GM23248 (cell line): ENCODE measurements at regions not wholly inside any gene's neighbourhood (a gene's known extent, or its start where the extent isn't known, plus 50 kb on each side); places are given as distances from the start of the nearest gene placed in this dataset.

ENCODE experiments used
- DNase-seq: peaks from one replicate; pipeline ENCODE4 v3.0.0-alpha.2; 2015
- H2AFZ ChIP-seq: fragments of 200-600 bp; sonication (generic); 2 replicates; pipeline ENCODE4 v1.6.1; 2016; ENCODE audit warnings: antibody characterized with exemption
- H3F3A ChIP-seq: fragments of 200-600 bp; sonication (generic); 2 replicates; pipeline ENCODE4 v1.6.1; 2016; ENCODE audit warnings: mild to moderate bottlenecking, antibody characterized with exemption, mixed run types; ENCODE audit not compliant: insufficient read depth
- H3K27ac ChIP-seq: fragments of 200-600 bp; sonication (generic); 2 replicates; pipeline ENCODE4 v1.5.1; 2016; ENCODE audit warnings: mild to moderate bottlenecking
- H3K27me3 ChIP-seq: fragments of 200-600 bp; sonication (generic); replicated peaks from 2 replicates; pipeline ENCODE4 v1.6.1; 2016; ENCODE audit warnings: mild to moderate bottlenecking; ENCODE audit not compliant: insufficient read depth
- H3K36me3 ChIP-seq: fragments of 200-600 bp; sonication (generic); 2 replicates; pipeline ENCODE4 v1.6.1; 2016; ENCODE audit warnings: low read depth, mild to moderate bottlenecking
- H3K4me1 ChIP-seq: fragments of 200-600 bp; sonication (generic); 2 replicates; pipeline ENCODE4 v1.6.1; 2016; ENCODE audit warnings: mild to moderate bottlenecking; ENCODE audit not compliant: insufficient read depth
- H3K4me2 ChIP-seq: fragments of 200-600 bp; sonication (generic); one replicate; pipeline ENCODE4 v1.6.1; 2016; ENCODE audit warnings: mild to moderate bottlenecking; ENCODE audit not compliant: unreplicated experiment
- H3K4me3 ChIP-seq: fragments of 200-600 bp; sonication (generic); 2 replicates; pipeline ENCODE4 v1.5.1; 2016; ENCODE audit warnings: mild to moderate bottlenecking
- H3K79me2 ChIP-seq: fragments of 200-600 bp; sonication (generic); 2 replicates; pipeline ENCODE4 v1.6.1; 2016; ENCODE audit warnings: mild to moderate bottlenecking; ENCODE audit not compliant: insufficient read depth
- H3K9ac ChIP-seq: fragments of 200-600 bp; sonication (generic); 2 replicates; pipeline ENCODE4 v1.6.1; 2016; ENCODE audit warnings: mild to moderate bottlenecking
- H3K9me2 ChIP-seq: fragments of 200-600 bp; sonication (generic); 2 replicates; pipeline ENCODE4 v1.6.1; 2016; ENCODE audit warnings: mixed run types, mild to moderate bottlenecking, moderate library complexity; ENCODE audit not compliant: insufficient read depth
- H3K9me3 ChIP-seq: fragments of 200-600 bp; sonication (generic); one replicate; pipeline ENCODE4 v1.6.1; 2017; ENCODE audit warnings: low read depth
- H4K20me1 ChIP-seq: fragments of 200-600 bp; sonication (generic); 2 replicates; pipeline ENCODE4 v1.6.0; 2016; ENCODE audit not compliant: insufficient read depth
- EZH2 ChIP-seq: fragments of 200-600 bp; sonication (generic); IDR thresholded peaks from 2 replicates; pipeline ENCODE4 v1.6.1; 2018; ENCODE audit warnings: antibody characterized with exemption, mild to moderate bottlenecking; ENCODE audit not compliant: insufficient read depth, poor library complexity, severe bottlenecking
- EZH2phosphoT487 ChIP-seq: fragments of 200-600 bp; sonication (generic); IDR thresholded peaks from 2 replicates; pipeline ENCODE4 v1.6.1; 2018; ENCODE audit warnings: antibody characterized with exemption, moderate library complexity, mild to moderate bottlenecking, low read depth; ENCODE audit not compliant: insufficient read depth
- WGBS, 2 experiments: methylation state at CpG; one replicate each; pipeline ENCODE4 v1.1.6; 2015 to 2017; ENCODE audit warnings: low lambda C conversion rate in 2 of 2, low coverage in 1 of 2; ENCODE audit errors: missing lambda C conversion rate in 2 of 2; 5-methylcytosine and 5-hydroxymethylcytosine counted together
- in situ Hi-C: fragments of 300-500 bp; cut with MboI; formaldehyde crosslinking; loops from 2 replicates; pipeline ENCODE4 v1.15.0; 2020

GRCh38 chr10:78313048-78313381 is 279.4 kb downstream of the RPS24 start:
- no peak overlapping the region for H3K4me2 ChIP-seq
- H3K36me3 ChIP-seq = no peaks in the 10 kb centered on the region
- in situ Hi-C loops = no loop called here
- no peaks in the 10 kb centered on the region for H3K9me2 ChIP-seq
- H3K79me2 ChIP-seq = no peaks in the 10 kb centered on the region
- H3K9me3 ChIP-seq = no peaks in the 10 kb centered on the region
- WGBS, 2 experiments = 95 to 97% methylated on average over 3 of the region's 3 CpGs
- no peak for DNase-seq
- TF ChIP-seq EZH2 (no peak), EZH2phosphoT487 (no peak)
- H3K4me1 ChIP-seq = peaks cover 15% of the 10 kb centered on the region
- no peaks in the 10 kb centered on the region for H3K27me3 ChIP-seq
- no peaks in the 10 kb centered on the region for H4K20me1 ChIP-seq
- H3K27ac ChIP-seq = no peak overlapping the region
- peaks cover 4% of the 10 kb centered on the region; the same call in 1 of the 2 replicates for H3F3A ChIP-seq
- no peak overlapping the region for H3K4me3 ChIP-seq
- no peak overlapping the region for H3K9ac ChIP-seq
- H2AFZ ChIP-seq = no peak overlapping the region

- Histone ChIP-seq H3K79me2 (no peaks in the 10 kb centered on the region), H3K4me1 (peaks cover 15% of the 10 kb centered on the region), H3K27ac (no peak overlapping the region), H4K20me1 (no peaks in the 10 kb centered on the region), H3K36me3 (no peaks in the 10 kb centered on the region), H3K9me3 (no peaks in the 10 kb centered on the region), H3F3A (peaks cover 4% of the 10 kb centered on the region; the same call in 1 of the 2 replicates), H2AFZ (no peak overlapping the region), H3K9ac (no peak overlapping the region), H3K4me2 (no peak overlapping the region), H3K9me2 (no peaks in the 10 kb centered on the region), H3K27me3 (no peaks in the 10 kb centered on the region), H3K4me3 (no peak overlapping the region)
- DNase-seq = no peak
- WGBS, 2 experiments = 96 to 98% methylated on average over 3 of the region's 3 CpGs
- in situ Hi-C loops = no loop called here
- TF ChIP-seq EZH2phosphoT487 (no peak), EZH2 (no peak)
Observed at GRCh38 chr10:78313636-78314035, 280.0 kb downstream of the RPS24 start.

- Histone ChIP-seq H4K20me1 (no peaks in the 10 kb centered on the region), H3K27ac (no peak overlapping the region), H2AFZ (no peak overlapping the region), H3K36me3 (no peaks in the 10 kb centered on the region), H3K27me3 (no peaks in the 10 kb centered on the region), H3K79me2 (no peaks in the 10 kb centered on the region), H3K4me3 (no peak overlapping the region), H3K4me1 (peaks cover 15% of the 10 kb centered on the region), H3K9me2 (no peaks in the 10 kb centered on the region), H3K9me3 (no peaks in the 10 kb centered on the region), H3K4me2 (no peak overlapping the region), H3F3A (peaks cover 4% of the 10 kb centered on the region; the same call in 1 of the 2 replicates), H3K9ac (no peak overlapping the region)
- in situ Hi-C loops = no loop called here
- WGBS, 2 experiments = 97 to 100% methylated on average over 2 of the region's 2 CpGs
- no peak for TF ChIP-seq EZH2
- TF ChIP-seq EZH2phosphoT487 = no peak
- no peak for DNase-seq
Observed at GRCh38 chr10:78314651-78315050, 281.0 kb downstream of the RPS24 start.

- H2AFZ ChIP-seq = no peak overlapping the region
- H3F3A ChIP-seq = peaks cover 4% of the 10 kb centered on the region; the same call in 1 of the 2 replicates
- H3K4me3 ChIP-seq = no peak overlapping the region
- in situ Hi-C loops = no loop called here
- H3K4me1 ChIP-seq = peaks cover 15% of the 10 kb centered on the region
- peak overlapping the region; percentile 35 for H3K27ac ChIP-seq
- WGBS, 2 experiments = 0 to 10% methylated on average over 1 of the region's 1 CpG
- no peaks in the 10 kb centered on the region for H3K36me3 ChIP-seq
- H3K9me3 ChIP-seq = no peaks in the 10 kb centered on the region
- 0 out of 2 replicates have a peak overlapping the region, but pooled peaks have one; percentile 11 for H3K9ac ChIP-seq
- no peaks in the 10 kb centered on the region for H3K79me2 ChIP-seq
- DNase-seq = peak; percentile 72
- TF ChIP-seq EZH2 (no peak), EZH2phosphoT487 (no peak)
- H4K20me1 ChIP-seq = no peaks in the 10 kb centered on the region
- no peaks in the 10 kb centered on the region for H3K27me3 ChIP-seq
- H3K4me2 ChIP-seq = no peak overlapping the region
- no peaks in the 10 kb centered on the region for H3K9me2 ChIP-seq
Observed at GRCh38 chr10:78316451-78316931, 282.8 kb downstream of the RPS24 start.

GRCh38 chr10:78318305-78318704 is 284.6 kb downstream of the RPS24 start:
- DNase-seq = no peak
- Histone ChIP-seq H4K20me1 (no peaks in the 10 kb centered on the region), H2AFZ (no peak overlapping the region), H3K4me1 (peaks cover 15% of the 10 kb centered on the region), H3K4me2 (no peak overlapping the region), H3K9ac (no peak overlapping the region), H3K36me3 (no peaks in the 10 kb centered on the region), H3K4me3 (no peak overlapping the region), H3K27ac (no peak overlapping the region), H3F3A (peaks cover 4% of the 10 kb centered on the region; the same call in 1 of the 2 replicates), H3K9me3 (no peaks in the 10 kb centered on the region), H3K79me2 (no peaks in the 10 kb centered on the region), H3K9me2 (no peaks in the 10 kb centered on the region), H3K27me3 (no peaks in the 10 kb centered on the region)
- WGBS, 2 experiments = 100% methylated on average over 1 of the region's 1 CpG
- in situ Hi-C loops = no loop called here
- TF ChIP-seq EZH2 (no peak), EZH2phosphoT487 (no peak)
